ENCODE measurements at regions not wholly inside any gene's neighbourhood (a gene's known extent, or its start where the extent isn't known, plus 50 kb on each side); places are given as distances from the start of the nearest gene placed in this dataset.

DNA sequence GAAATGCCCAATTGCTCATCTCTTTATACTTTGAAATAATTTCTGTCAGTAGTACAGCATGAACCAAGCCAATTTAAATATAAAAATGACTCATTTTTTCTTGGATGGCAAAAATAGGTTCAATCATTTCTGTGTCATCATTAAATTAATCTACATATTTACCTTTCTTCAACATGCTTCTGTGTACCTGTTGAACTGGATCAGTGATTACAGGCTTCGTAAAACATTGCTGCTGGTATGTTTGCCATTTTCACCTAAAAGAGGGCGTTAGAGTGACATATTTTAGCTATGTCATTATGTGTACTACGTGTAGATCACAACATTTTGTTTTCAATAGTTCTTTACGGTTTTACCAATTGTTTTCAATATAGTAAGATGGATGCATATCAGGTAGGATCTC lies 340.5 kb upstream of the MAOA start:
- no peak overlapping the region for H2AFZ ChIP-seq (ENCODE audit: low read length)
- no peak overlapping the region for H3K4me3 ChIP-seq (ENCODE audit: low read length, poor library complexity, severe bottlenecking)
- H3K27me3 ChIP-seq (ENCODE audit: insufficient read depth, low read length, poor library complexity, severe bottlenecking) = no peaks in the 10 kb centered on the region
- no peak overlapping the region for H3K9ac ChIP-seq (ENCODE audit: low read depth, low read length, poor library complexity, severe bottlenecking)
- no peaks in the 10 kb centered on the region for H4K20me1 ChIP-seq (ENCODE audit: insufficient read depth, low read length, poor library complexity, severe bottlenecking)
- H3K79me2 ChIP-seq (ENCODE audit: insufficient read depth, low read length) = no peaks in the 10 kb centered on the region
- no peak overlapping the region for H3K4me2 ChIP-seq (ENCODE audit: low read depth, low read length, poor library complexity, severe bottlenecking)
- no peak for TF ChIP-seq EZH2phosphoT487 (IDR thresholded peaks at IDR 0.05; ENCODE audit: borderline replicate concordance)
- TF ChIP-seq, protein P1, sequence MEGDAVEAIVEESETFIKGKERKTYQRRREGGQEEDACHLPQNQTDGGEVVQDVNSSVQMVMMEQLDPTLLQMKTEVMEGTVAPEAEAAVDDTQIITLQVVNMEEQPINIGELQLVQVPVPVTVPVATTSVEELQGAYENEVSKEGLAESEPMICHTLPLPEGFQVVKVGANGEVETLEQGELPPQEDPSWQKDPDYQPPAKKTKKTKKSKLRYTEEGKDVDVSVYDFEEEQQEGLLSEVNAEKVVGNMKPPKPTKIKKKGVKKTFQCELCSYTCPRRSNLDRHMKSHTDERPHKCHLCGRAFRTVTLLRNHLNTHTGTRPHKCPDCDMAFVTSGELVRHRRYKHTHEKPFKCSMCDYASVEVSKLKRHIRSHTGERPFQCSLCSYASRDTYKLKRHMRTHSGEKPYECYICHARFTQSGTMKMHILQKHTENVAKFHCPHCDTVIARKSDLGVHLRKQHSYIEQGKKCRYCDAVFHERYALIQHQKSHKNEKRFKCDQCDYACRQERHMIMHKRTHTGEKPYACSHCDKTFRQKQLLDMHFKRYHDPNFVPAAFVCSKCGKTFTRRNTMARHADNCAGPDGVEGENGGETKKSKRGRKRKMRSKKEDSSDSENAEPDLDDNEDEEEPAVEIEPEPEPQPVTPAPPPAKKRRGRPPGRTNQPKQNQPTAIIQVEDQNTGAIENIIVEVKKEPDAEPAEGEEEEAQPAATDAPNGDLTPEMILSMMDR (conservative IDR thresholded peaks at IDR 0.05; ENCODE audit: low read length) = no peak
- H3K36me3 ChIP-seq (ENCODE audit: insufficient read depth, low read length) = no peaks in the 10 kb centered on the region
- no peaks in the 10 kb centered on the region for H3K9me3 ChIP-seq (ENCODE audit: insufficient read depth, low read depth, low read length)
- no peaks in the 10 kb centered on the region for H3K9me2 ChIP-seq (replicated peaks; ENCODE audit: low read depth, low read length)
- H3K4me1 ChIP-seq (ENCODE audit: insufficient read depth, low read length, poor library complexity, severe bottlenecking) = peaks cover 5% of the 10 kb centered on the region
- no peaks in the 10 kb centered on the region for H3F3A ChIP-seq (ENCODE audit: low read depth)

DNA sequence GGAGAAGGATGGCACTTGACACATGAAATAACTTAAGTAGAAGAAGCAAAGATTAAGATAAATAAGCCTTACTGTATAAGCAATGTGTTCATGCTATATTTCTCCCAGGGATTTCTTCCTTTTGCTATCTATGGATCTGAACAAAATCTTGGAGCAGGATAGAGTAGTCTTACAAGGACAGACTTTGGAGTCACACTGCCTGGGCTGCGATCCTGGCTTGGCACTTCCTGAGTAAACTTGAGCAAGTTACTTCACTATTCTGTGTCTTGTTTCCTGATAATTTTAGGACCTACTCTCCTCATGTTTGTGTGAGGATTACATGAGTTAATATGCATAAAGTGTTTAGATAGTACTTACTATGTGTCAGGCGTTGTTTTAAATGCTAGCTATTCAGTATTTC lies 340.0 kb upstream of the MAOA start:
- H3K27me3 ChIP-seq (ENCODE audit: insufficient read depth, low read length, poor library complexity, severe bottlenecking) = no peaks in the 10 kb centered on the region
- H3K4me2 ChIP-seq (ENCODE audit: low read depth, low read length, poor library complexity, severe bottlenecking) = no peak overlapping the region
- no peaks in the 10 kb centered on the region for H3K9me3 ChIP-seq (ENCODE audit: insufficient read depth, low read depth, low read length)

DNA sequence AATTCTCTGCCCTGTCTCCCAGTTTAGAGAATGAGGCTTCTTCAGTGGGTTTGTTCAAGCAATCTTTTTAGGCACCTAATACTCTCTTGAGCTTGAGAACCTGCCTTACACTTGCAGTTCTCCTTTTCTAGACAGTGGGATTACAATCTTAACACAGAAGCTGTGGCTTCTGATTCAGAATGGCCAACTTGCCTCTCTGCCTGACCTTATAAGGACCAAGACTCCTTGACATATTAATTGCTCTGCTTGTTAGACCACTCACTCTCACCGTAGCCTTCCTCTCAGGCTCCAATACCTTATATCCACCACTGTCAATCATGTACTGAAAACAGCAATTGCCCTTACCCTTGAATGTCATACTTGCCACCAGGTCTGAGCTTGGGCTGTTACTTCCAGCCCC lies 338.7 kb upstream of the MAOA start:
- no peak overlapping the region for H2AFZ ChIP-seq (ENCODE audit: low read length)

More for the DNA sequence above, 340.0 kb upstream of the MAOA start:
- H3K4me3 ChIP-seq (ENCODE audit: low read length, poor library complexity, severe bottlenecking) = no peak overlapping the region
- H3K4me1 ChIP-seq (ENCODE audit: insufficient read depth, low read length, poor library complexity, severe bottlenecking) = peaks cover 5% of the 10 kb centered on the region
- H4K20me1 ChIP-seq (ENCODE audit: insufficient read depth, low read length, poor library complexity, severe bottlenecking) = no peaks in the 10 kb centered on the region
- TF ChIP-seq, protein P1 (conservative IDR thresholded peaks at IDR 0.05; ENCODE audit: low read length) = no peak
- no peak for TF ChIP-seq EZH2phosphoT487 (IDR thresholded peaks at IDR 0.05; ENCODE audit: borderline replicate concordance)
- no peak overlapping the region for H3K9ac ChIP-seq (ENCODE audit: low read depth, low read length, poor library complexity, severe bottlenecking)
- H3F3A ChIP-seq (ENCODE audit: low read depth) = no peaks in the 10 kb centered on the region
- no peaks in the 10 kb centered on the region for H3K9me2 ChIP-seq (replicated peaks; ENCODE audit: low read depth, low read length)
- H3K79me2 ChIP-seq (ENCODE audit: insufficient read depth, low read length) = no peaks in the 10 kb centered on the region
- H2AFZ ChIP-seq (ENCODE audit: low read length) = no peak overlapping the region
- H3K36me3 ChIP-seq (ENCODE audit: insufficient read depth, low read length) = no peaks in the 10 kb centered on the region

More for the DNA sequence above, 338.7 kb upstream of the MAOA start:
- Histone ChIP-seq H3K4me3 (ENCODE audit: low read length, poor library complexity, severe bottlenecking) (no peak overlapping the region), H3K4me1 (ENCODE audit: insufficient read depth, low read length, poor library complexity, severe bottlenecking) (peaks cover 5% of the 10 kb centered on the region), H3K36me3 (ENCODE audit: insufficient read depth, low read length) (no peaks in the 10 kb centered on the region), H3K9me2 (replicated peaks; ENCODE audit: low read depth, low read length) (no peaks in the 10 kb centered on the region), H3K9me3 (ENCODE audit: insufficient read depth, low read depth, low read length) (no peaks in the 10 kb centered on the region), H4K20me1 (ENCODE audit: insufficient read depth, low read length, poor library complexity, severe bottlenecking) (no peaks in the 10 kb centered on the region), H3F3A (ENCODE audit: low read depth) (no peaks in the 10 kb centered on the region), H3K4me2 (ENCODE audit: low read depth, low read length, poor library complexity, severe bottlenecking) (no peak overlapping the region), H3K9ac (ENCODE audit: low read depth, low read length, poor library complexity, severe bottlenecking) (no peak overlapping the region), H3K79me2 (ENCODE audit: insufficient read depth, low read length) (no peaks in the 10 kb centered on the region), H3K27me3 (ENCODE audit: insufficient read depth, low read length, poor library complexity, severe bottlenecking) (no peaks in the 10 kb centered on the region)
- no peak for TF ChIP-seq EZH2phosphoT487 (IDR thresholded peaks at IDR 0.05; ENCODE audit: borderline replicate concordance)
- TF ChIP-seq, protein P1 (conservative IDR thresholded peaks at IDR 0.05; ENCODE audit: low read length) = no peak
